ENCODE measurements at regions not wholly inside any gene's neighbourhood (a gene's known extent, or its start where the extent isn't known, plus 50 kb on each side); places are given as distances from the start of the nearest gene placed in this dataset.

DNA sequence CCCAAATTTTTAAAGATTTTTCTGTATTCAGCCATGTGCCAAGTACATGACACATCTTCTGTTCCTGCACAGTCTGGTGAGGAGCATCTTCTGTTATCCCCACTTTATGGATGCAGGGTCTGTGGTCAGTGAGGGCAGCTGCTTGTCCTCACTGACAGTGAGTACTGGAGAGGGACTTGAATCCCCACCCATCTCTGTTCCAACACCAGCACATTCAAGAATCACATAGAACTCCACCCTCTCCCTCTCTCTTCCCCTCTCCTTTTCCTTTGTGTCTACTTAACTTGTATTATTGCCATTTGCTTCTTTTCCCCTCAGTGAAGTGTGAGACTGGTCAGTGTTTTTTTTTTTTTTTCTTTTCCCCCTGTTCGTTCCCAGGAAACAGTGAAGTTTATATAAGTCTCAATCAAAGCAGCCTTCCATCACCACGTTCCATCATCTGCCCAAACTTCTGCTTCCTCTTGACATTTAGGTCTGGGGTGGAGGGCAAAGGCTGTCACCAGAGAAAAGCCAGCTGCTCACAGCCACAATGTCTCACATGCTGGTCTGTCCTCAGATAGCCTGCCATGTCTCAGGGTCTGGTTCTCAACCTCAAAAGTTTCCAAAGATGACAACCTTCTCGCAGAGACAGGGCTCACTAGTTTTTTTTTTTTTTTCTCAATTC is 110.0 kb upstream of the SSTR4 start:
- TF ChIP-seq, protein P1, sequence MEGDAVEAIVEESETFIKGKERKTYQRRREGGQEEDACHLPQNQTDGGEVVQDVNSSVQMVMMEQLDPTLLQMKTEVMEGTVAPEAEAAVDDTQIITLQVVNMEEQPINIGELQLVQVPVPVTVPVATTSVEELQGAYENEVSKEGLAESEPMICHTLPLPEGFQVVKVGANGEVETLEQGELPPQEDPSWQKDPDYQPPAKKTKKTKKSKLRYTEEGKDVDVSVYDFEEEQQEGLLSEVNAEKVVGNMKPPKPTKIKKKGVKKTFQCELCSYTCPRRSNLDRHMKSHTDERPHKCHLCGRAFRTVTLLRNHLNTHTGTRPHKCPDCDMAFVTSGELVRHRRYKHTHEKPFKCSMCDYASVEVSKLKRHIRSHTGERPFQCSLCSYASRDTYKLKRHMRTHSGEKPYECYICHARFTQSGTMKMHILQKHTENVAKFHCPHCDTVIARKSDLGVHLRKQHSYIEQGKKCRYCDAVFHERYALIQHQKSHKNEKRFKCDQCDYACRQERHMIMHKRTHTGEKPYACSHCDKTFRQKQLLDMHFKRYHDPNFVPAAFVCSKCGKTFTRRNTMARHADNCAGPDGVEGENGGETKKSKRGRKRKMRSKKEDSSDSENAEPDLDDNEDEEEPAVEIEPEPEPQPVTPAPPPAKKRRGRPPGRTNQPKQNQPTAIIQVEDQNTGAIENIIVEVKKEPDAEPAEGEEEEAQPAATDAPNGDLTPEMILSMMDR (conservative IDR thresholded peaks at IDR 0.05 in 1 of 2, IDR thresholded peaks at IDR 0.05 in 1 of 2; ENCODE audit: low read depth in 1 of 2, low read length in 2 of 2), result no peak
- TF ChIP-seq EZH2 (IDR thresholded peaks at IDR 0.05; ENCODE audit: low read length, missing control alignments), result no peak
